Loucy (cell line): ENCODE measurements at regions not wholly inside any gene's neighbourhood (a gene's known extent, or its start where the extent isn't known, plus 50 kb on each side); places are given as distances from the start of the nearest gene placed in this dataset.

Experiments used
- H2AFZ ChIP-seq: fragments of 200-600 bp; sonication (generic); 2 replicates; pipeline ENCODE4 v1.6.0; 2016; ENCODE audit warnings: antibody characterized with exemption, mild to moderate bottlenecking, low read length, moderate library complexity
- H3F3A ChIP-seq: fragments of 200-600 bp; 2 replicates; pipeline ENCODE4 v1.6.0; 2016; ENCODE audit warnings: antibody characterized with exemption, low read depth, mild to moderate bottlenecking
- H3K27me3 ChIP-seq: fragments of 200-600 bp; sonication (generic); 2 replicates; pipeline ENCODE4 v1.6.1; 2014; ENCODE audit warnings: low read length, mild to moderate bottlenecking; ENCODE audit not compliant: insufficient read depth, poor library complexity, severe bottlenecking
- H3K36me3 ChIP-seq: fragments of 200-600 bp; sonication (generic); 2 replicates; pipeline ENCODE4 v1.6.1; 2016; ENCODE audit warnings: low read length; ENCODE audit not compliant: insufficient read depth
- H3K4me1 ChIP-seq: fragments of 200-600 bp; sonication (generic); 2 replicates; pipeline ENCODE4 v1.5.1; 2014; ENCODE audit warnings: low read length, mild to moderate bottlenecking; ENCODE audit not compliant: insufficient read depth, poor library complexity, severe bottlenecking
- H3K4me2 ChIP-seq: fragments of 200-600 bp; sonication (generic); 2 replicates; pipeline ENCODE4 v1.6.0; 2014; ENCODE audit warnings: antibody characterized with exemption, low read length, low read depth, mild to moderate bottlenecking; ENCODE audit not compliant: poor library complexity, severe bottlenecking
- H3K4me3 ChIP-seq: fragments of 200-600 bp; sonication (generic); 2 replicates; pipeline ENCODE4 v1.5.1; 2014; ENCODE audit warnings: low read length, mild to moderate bottlenecking, mixed read lengths; ENCODE audit not compliant: poor library complexity, severe bottlenecking
- H3K79me2 ChIP-seq: fragments of 200-600 bp; sonication (generic); 2 replicates; pipeline ENCODE4 v1.6.1; 2014; ENCODE audit warnings: low read length; ENCODE audit not compliant: insufficient read depth
- H3K9ac ChIP-seq: fragments of 200-600 bp; sonication (generic); 2 replicates; pipeline ENCODE4 v1.6.0; 2014; ENCODE audit warnings: mild to moderate bottlenecking, low read depth, low read length, moderate library complexity; ENCODE audit not compliant: poor library complexity, severe bottlenecking
- H3K9me2 ChIP-seq: fragments of 200-600 bp; sonication (generic); replicated peaks from 2 replicates; pipeline ENCODE4 v1.6.1; 2016; ENCODE audit warnings: low read depth, low read length, mixed read lengths
- H3K9me3 ChIP-seq: fragments of 200-600 bp; sonication (generic); 2 replicates; pipeline ENCODE4 v1.6.1; 2014; ENCODE audit warnings: mild to moderate bottlenecking, antibody characterized with exemption, low read length, low read depth; ENCODE audit not compliant: insufficient read depth
- H4K20me1 ChIP-seq: fragments of 200-600 bp; sonication (generic); 2 replicates; pipeline ENCODE4 v1.6.0; 2014; ENCODE audit warnings: antibody characterized with exemption, low read length, mild to moderate bottlenecking; ENCODE audit not compliant: insufficient read depth, poor library complexity, severe bottlenecking
- EZH2phosphoT487 ChIP-seq: fragments of 200-600 bp; IDR thresholded peaks from 2 replicates; pipeline ENCODE4 v1.6.1; 2018; ENCODE audit warnings: antibody characterized with exemption, mild to moderate bottlenecking, moderate library complexity, borderline replicate concordance
- TF ChIP-seq, protein P1 (sequence below): fragments of 200-600 bp; sonication (generic); conservative IDR thresholded peaks from 2 replicates; pipeline ENCODE4 v1.5.1; 2014; ENCODE audit warnings: mild to moderate bottlenecking, antibody characterized with exemption, low read length

GRCh38 chr14:97517566-97518234, 720.5 kb downstream of the VRK1 start:
- TF ChIP-seq, protein P1, sequence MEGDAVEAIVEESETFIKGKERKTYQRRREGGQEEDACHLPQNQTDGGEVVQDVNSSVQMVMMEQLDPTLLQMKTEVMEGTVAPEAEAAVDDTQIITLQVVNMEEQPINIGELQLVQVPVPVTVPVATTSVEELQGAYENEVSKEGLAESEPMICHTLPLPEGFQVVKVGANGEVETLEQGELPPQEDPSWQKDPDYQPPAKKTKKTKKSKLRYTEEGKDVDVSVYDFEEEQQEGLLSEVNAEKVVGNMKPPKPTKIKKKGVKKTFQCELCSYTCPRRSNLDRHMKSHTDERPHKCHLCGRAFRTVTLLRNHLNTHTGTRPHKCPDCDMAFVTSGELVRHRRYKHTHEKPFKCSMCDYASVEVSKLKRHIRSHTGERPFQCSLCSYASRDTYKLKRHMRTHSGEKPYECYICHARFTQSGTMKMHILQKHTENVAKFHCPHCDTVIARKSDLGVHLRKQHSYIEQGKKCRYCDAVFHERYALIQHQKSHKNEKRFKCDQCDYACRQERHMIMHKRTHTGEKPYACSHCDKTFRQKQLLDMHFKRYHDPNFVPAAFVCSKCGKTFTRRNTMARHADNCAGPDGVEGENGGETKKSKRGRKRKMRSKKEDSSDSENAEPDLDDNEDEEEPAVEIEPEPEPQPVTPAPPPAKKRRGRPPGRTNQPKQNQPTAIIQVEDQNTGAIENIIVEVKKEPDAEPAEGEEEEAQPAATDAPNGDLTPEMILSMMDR = no peak
- no peak for TF ChIP-seq EZH2phosphoT487
- no peaks in the 10 kb centered on the region for H3K27me3 ChIP-seq
- no peaks in the 10 kb centered on the region for H3K9me3 ChIP-seq
- no peak overlapping the region for H3K4me3 ChIP-seq
- H3K79me2 ChIP-seq = no peaks in the 10 kb centered on the region
- H3K9me2 ChIP-seq = no peaks in the 10 kb centered on the region
- H4K20me1 ChIP-seq = no peaks in the 10 kb centered on the region
- no peaks in the 10 kb centered on the region for H3K36me3 ChIP-seq
- H3F3A ChIP-seq = no peaks in the 10 kb centered on the region
- no peaks in the 10 kb centered on the region for H3K4me1 ChIP-seq
- H3K4me2 ChIP-seq = no peak overlapping the region
- no peak overlapping the region for H3K9ac ChIP-seq
- H2AFZ ChIP-seq = no peak overlapping the region

- Histone ChIP-seq H3K36me3 (no peaks in the 10 kb centered on the region), H3F3A (no peaks in the 10 kb centered on the region), H3K4me2 (peak overlapping the region; percentile 71), H3K9me2 (no peaks in the 10 kb centered on the region), H3K9me3 (no peaks in the 10 kb centered on the region), H3K9ac (no peak overlapping the region), H3K27me3 (no peaks in the 10 kb centered on the region), H3K4me1 (peaks cover 31% of the 10 kb centered on the region), H4K20me1 (no peaks in the 10 kb centered on the region), H2AFZ (no peak overlapping the region), H3K4me3 (no peak overlapping the region), H3K79me2 (no peaks in the 10 kb centered on the region)
- TF ChIP-seq, protein P1 = no peak
- TF ChIP-seq EZH2phosphoT487 = no peak
These were observed 726.8 kb downstream of the VRK1 start for GRCh38 chr14:97523936-97524335.

- H3K4me1 ChIP-seq = peaks cover 31% of the 10 kb centered on the region
- H3K9me2 ChIP-seq = no peaks in the 10 kb centered on the region
- H3K36me3 ChIP-seq = no peaks in the 10 kb centered on the region
- peak overlapping the region; percentile 67 for H3K4me3 ChIP-seq
- H3K4me2 ChIP-seq = peak overlapping the region; percentile 71
- no peaks in the 10 kb centered on the region for H3K79me2 ChIP-seq
- TF ChIP-seq EZH2phosphoT487 = no peak
- TF ChIP-seq, protein P1 = no peak
- no peaks in the 10 kb centered on the region for H3F3A ChIP-seq
- H2AFZ ChIP-seq = peak overlapping the region; percentile 47
- no peaks in the 10 kb centered on the region for H4K20me1 ChIP-seq
- peak overlapping the region; percentile 31 for H3K9ac ChIP-seq
- H3K27me3 ChIP-seq = no peaks in the 10 kb centered on the region
- no peaks in the 10 kb centered on the region for H3K9me3 ChIP-seq
These were observed 727.6 kb downstream of the VRK1 start for GRCh38 chr14:97524589-97525319.
